ENCODE measurements at regions not wholly inside any gene's neighbourhood (a gene's known extent, or its start where the extent isn't known, plus 50 kb on each side); places are given as distances from the start of the nearest gene placed in this dataset.

DNA sequence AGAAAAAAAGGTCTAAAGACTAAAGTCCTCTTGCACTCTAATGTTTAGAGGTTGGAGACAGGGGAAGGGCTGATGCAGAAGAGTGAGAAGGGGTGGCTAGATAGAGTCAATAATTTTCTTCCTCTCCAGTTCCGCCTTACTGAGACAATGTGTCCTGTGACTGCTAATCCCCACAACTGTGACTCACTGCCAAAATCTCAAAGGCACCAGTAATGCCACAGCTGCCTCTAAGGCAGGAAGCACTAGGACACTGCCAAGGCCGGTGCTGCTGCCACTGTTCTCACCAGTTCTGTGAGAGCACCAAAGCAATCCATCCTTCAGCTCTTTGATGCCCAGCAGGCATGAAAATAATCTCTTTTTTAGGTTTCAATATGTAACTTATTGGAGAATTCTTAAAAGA, 701.9 kb upstream of the MAP3K7 start:
- TF ChIP-seq, protein P1, sequence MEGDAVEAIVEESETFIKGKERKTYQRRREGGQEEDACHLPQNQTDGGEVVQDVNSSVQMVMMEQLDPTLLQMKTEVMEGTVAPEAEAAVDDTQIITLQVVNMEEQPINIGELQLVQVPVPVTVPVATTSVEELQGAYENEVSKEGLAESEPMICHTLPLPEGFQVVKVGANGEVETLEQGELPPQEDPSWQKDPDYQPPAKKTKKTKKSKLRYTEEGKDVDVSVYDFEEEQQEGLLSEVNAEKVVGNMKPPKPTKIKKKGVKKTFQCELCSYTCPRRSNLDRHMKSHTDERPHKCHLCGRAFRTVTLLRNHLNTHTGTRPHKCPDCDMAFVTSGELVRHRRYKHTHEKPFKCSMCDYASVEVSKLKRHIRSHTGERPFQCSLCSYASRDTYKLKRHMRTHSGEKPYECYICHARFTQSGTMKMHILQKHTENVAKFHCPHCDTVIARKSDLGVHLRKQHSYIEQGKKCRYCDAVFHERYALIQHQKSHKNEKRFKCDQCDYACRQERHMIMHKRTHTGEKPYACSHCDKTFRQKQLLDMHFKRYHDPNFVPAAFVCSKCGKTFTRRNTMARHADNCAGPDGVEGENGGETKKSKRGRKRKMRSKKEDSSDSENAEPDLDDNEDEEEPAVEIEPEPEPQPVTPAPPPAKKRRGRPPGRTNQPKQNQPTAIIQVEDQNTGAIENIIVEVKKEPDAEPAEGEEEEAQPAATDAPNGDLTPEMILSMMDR (IDR thresholded peaks at IDR 0.05) = no peak
- TF ChIP-seq POLR2A (IDR thresholded peaks at IDR 0.05) = no peak

All from thyroid gland (tissue), 4 donors.